ENCODE measurements at regions not wholly inside any gene's neighbourhood (a gene's known extent, or its start where the extent isn't known, plus 50 kb on each side); places are given as distances from the start of the nearest gene placed in this dataset.

GRCh38 chr1:163656095-163656759 lies 334.5 kb downstream of the NUF2 start:
- no peak for DNase-seq (ENCODE audit: low spot score)

GRCh38 chr1:163657719-163658118 lies 336.0 kb downstream of the NUF2 start:
- DNase-seq (ENCODE audit: low spot score): no peak

DNA sequence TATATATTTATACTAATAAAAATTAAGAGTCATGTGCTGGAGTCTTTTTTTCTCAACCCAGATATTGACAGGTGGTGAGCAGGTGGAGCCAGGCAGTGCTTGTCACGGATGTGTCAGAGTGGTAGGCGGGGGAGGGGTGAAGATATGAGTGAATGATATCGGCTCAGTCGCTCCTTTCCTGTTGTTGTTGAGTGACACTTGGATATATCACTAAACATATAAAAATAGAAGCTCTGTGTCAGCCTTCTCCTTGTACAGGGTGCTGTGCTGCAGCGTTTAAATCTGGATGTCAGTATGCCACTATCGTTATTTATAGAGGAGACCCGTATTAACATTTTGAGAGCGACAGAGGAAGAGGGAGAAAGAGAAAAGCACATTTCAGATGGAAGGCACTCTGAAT lies 339.6 kb downstream of the NUF2 start:
- DNase-seq (ENCODE audit: low spot score): no peak

GRCh38 chr1:163664671-163665335 lies 343.0 kb downstream of the NUF2 start:
- no peak for DNase-seq (ENCODE audit: low spot score)

GRCh38 chr1:163668472-163668871 lies 346.7 kb downstream of the NUF2 start:
- DNase-seq (ENCODE audit: low spot score): no peak

GRCh38 chr1:163670989-163671757 lies 349.4 kb downstream of the NUF2 start:
- no peak for DNase-seq (ENCODE audit: low spot score)

GRCh38 chr1:163672976-163673758 lies 351.4 kb downstream of the NUF2 start:
- DNase-seq (ENCODE audit: low spot score): no peak

DNA sequence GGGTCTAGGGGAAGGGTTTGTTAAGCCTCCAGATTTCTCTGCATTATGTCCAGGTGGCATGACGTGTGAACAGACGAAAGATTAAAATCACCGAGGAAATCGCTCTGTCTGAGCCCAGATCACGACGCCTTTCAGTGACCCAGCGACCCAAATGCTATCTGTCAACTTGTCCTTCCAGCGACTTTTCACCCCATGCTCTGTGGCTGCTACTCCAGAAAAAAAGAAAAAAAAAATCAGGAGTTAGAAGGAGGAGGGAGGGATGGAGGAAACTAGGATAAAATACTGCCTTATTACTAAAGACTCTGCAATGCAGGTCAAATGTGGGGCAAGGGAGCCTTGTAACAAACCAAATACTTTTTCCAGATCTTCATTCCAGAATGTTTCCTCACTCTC lies 352.0 kb downstream of the NUF2 start:
- DNase-seq (ENCODE audit: low spot score): no peak

DNA sequence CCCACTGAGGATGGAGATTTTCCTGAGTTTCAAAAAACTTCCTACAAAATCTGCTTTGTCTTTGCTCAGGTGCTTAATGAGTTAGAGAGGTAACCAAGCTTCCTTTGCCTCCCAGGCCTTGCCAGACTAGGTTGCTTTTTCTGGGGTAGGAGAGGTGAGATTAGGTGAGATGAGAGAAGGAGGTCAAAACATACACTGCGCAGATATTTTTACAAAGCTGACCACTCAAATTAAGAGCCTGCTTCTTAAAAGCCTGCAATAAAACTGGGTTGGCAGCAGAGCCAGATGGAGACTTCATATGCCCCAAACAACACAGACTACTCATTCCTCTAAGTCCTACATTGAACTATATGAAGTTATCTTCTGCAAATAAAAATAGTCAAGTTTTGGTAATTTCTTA lies 352.5 kb downstream of the NUF2 start:
- no peak for DNase-seq (ENCODE audit: low spot score)

- DNase-seq (ENCODE audit: low spot score): no peak
These were observed 363.0 kb downstream of the NUF2 start for GRCh38 chr1:163684785-163685184.

DNA sequence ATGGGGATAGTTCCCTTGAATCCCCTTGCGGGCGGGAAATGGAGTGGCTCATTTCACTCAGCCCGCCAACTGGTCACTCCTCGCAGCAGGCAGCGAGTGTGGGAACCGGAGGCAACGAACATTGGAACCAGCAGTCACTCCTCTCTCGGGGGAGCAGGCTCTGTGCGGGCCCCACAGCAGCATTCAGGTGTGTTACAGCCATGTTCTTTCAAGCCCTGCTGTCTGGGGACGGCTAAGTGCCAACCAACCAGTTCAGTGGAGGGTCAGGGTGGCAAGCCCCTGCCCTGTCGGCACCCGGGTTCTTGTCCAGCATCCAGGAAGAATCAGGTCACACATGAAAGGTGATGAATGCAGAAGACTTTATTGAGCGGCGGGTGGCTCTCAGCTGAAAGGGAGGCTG lies 370.5 kb downstream of the NUF2 start:
- DNase-seq (ENCODE audit: low spot score): no peak

DNA sequence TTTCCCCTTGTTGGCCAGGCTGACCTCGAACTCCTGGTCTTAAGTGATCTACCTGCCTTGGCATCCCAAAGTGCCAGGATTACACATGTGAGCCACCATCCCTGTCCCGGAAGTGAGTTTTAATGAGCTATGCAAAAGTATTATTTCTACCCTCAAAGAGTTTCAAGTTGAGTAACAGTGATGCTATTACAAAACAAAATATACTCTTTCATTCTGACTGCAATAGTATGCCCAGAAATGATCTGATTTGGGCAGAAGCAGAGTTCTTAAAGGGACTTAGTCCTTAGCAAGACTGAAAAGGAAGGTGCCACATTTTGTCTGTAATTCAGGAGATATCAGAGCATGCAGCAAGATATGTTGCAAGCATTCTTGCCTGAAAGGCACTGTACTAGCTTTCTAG lies 375.4 kb downstream of the NUF2 start:
- no peak for DNase-seq (ENCODE audit: low spot score)

GRCh38 chr1:163701783-163702374 lies 380.1 kb downstream of the NUF2 start:
- no peak for DNase-seq (ENCODE audit: low spot score)

GRCh38 chr1:163703794-163704193 lies 382.0 kb downstream of the NUF2 start:
- no peak for DNase-seq (ENCODE audit: low spot score)

DNA sequence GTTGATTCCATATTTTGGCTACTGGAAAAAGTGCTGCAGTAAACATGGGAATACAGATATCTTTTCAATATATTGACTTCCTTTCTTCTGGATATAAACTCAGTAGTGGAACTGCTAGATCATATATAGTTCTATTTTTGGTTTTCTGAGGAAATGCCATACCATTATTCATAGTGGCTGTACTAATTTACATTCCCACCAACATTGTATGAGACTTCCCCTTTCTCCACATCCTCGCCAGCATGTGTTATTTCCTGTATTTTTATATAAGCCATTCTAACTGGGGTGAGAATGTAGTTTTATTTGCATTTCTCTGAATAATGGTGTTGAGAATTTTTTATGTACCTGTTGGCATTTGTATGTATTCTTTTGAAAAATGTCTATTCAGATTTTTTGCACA lies 385.2 kb downstream of the NUF2 start:
- peak; percentile 68 for DNase-seq (ENCODE audit: low spot score)

DNA sequence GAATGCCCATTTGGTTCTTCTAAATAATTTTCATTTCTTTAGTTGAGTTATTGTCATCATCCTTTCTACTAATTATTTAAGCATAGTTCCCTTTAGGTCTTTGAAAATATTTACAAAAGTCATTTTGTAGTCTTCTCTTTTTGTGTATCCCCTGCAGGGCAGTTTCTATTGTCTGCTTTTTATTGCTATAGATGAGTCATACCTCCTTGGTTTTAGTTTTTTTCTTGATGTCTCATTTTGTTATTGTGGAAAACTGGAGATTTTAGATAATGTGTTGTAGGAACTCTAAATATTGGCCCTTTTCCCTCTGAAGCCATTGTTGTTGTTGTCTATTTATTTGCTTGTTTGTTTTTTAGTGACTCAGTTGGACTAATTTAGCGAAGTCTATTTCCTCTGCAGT lies 387.9 kb downstream of the NUF2 start:
- DNase-seq (ENCODE audit: low spot score): peak; percentile 76

- no peak for DNase-seq (ENCODE audit: low spot score)
These were observed 390.6 kb downstream of the NUF2 start for GRCh38 chr1:163712321-163712720.

- no peak for DNase-seq (ENCODE audit: low spot score)
These were observed 398.5 kb downstream of the NUF2 start for GRCh38 chr1:163720294-163720693.

GRCh38 chr1:163725551-163725950 lies 403.8 kb downstream of the NUF2 start:
- DNase-seq (ENCODE audit: low spot score): no peak

- DNase-seq (ENCODE audit: low spot score): no peak
These were observed 408.7 kb downstream of the NUF2 start for GRCh38 chr1:163730411-163730821.

GRCh38 chr1:163737261-163737660 lies 415.5 kb downstream of the NUF2 start:
- DNase-seq (ENCODE audit: low spot score): peak; percentile 26

- no peak for DNase-seq (ENCODE audit: low spot score)
These were observed 422.6 kb downstream of the NUF2 start for GRCh38 chr1:163744301-163744887.

Measured in kidney capillary endothelial cell (primary cell).